MV-4-11 (cell line): ENCODE measurements at regions not wholly inside any gene's neighbourhood (a gene's known extent, or its start where the extent isn't known, plus 50 kb on each side); places are given as distances from the start of the nearest gene placed in this dataset.

Experiments used
- DNase-seq: peaks from one replicate; lab custom pipeline; 2025; lab: John Stamatoyannopoulos, UW

- DNase-seq: no peak
Observed at GRCh38 chr15:77791941-77792340, 159.2 kb upstream of the LINGO1 start.

- DNase-seq: no peak
Observed at GRCh38 chr15:77790481-77790880, 157.8 kb upstream of the LINGO1 start.

- DNase-seq: no peak
Observed at GRCh38 chr15:77786956-77787355, 154.2 kb upstream of the LINGO1 start.

GRCh38 chr15:77786181-77786890 lies 153.6 kb upstream of the LINGO1 start:
- no peak for DNase-seq

- no peak for DNase-seq
Observed at GRCh38 chr15:77784361-77785292, 151.9 kb upstream of the LINGO1 start.

- no peak for DNase-seq
Observed at GRCh38 chr15:77783636-77784035, 150.9 kb upstream of the LINGO1 start.

- no peak for DNase-seq
Observed at GRCh38 chr15:77782691-77783090, 150.0 kb upstream of the LINGO1 start.

GRCh38 chr15:77781946-77782240 lies 149.2 kb upstream of the LINGO1 start:
- DNase-seq: no peak

- DNase-seq: no peak
Observed at GRCh38 chr15:77781151-77781945, 148.6 kb upstream of the LINGO1 start.

- DNase-seq: no peak
Observed at GRCh38 chr15:77778802-77779201, 146.1 kb upstream of the LINGO1 start.

GRCh38 chr15:77775837-77776236 lies 143.1 kb upstream of the LINGO1 start:
- no peak for DNase-seq

- DNase-seq: no peak
Observed at GRCh38 chr15:77775373-77775772, 142.7 kb upstream of the LINGO1 start.

GRCh38 chr15:77774350-77774749 lies 141.6 kb upstream of the LINGO1 start:
- no peak for DNase-seq

- no peak for DNase-seq
Observed at GRCh38 chr15:77773903-77774302, 141.2 kb upstream of the LINGO1 start.

- DNase-seq: no peak
Observed at GRCh38 chr15:77772641-77773402, 140.1 kb upstream of the LINGO1 start.

- no peak for DNase-seq
Observed at GRCh38 chr15:77771616-77772015, 138.9 kb upstream of the LINGO1 start.

- no peak for DNase-seq
Observed at GRCh38 chr15:77769700-77770099, 137.0 kb upstream of the LINGO1 start.

- no peak for DNase-seq
Observed at GRCh38 chr15:77768521-77769078, 135.9 kb upstream of the LINGO1 start.

- DNase-seq: no peak
Observed at GRCh38 chr15:77768107-77768506, 135.4 kb upstream of the LINGO1 start.

GRCh38 chr15:77764095-77764494 lies 131.4 kb upstream of the LINGO1 start:
- DNase-seq: no peak

- no peak for DNase-seq
Observed at GRCh38 chr15:77762747-77763355, 130.1 kb upstream of the LINGO1 start.
